Hepatocyte (in vitro differentiated cells): ENCODE measurements at regions not wholly inside any gene's neighbourhood (a gene's known extent, or its start where the extent isn't known, plus 50 kb on each side); places are given as distances from the start of the nearest gene placed in this dataset.

Experiments used
- DNase-seq: peaks from one replicate; pipeline ENCODE4 v3.0.0-alpha.2; 2016; ENCODE audit warnings: low spot score
- H2AFZ ChIP-seq: fragments of 200-600 bp; sonication (generic); 2 replicates; pipeline ENCODE4 v1.6.0; 2016; ENCODE audit warnings: antibody characterized with exemption, mild to moderate bottlenecking
- H3K27ac ChIP-seq: fragments of 200-600 bp; sonication (generic); 2 replicates; pipeline ENCODE4 v1.5.1; 2016; ENCODE audit warnings: mild to moderate bottlenecking
- H3K27me3 ChIP-seq: fragments of 200-600 bp; sonication (generic); 2 replicates; pipeline ENCODE4 v1.6.1; 2016
- H3K36me3 ChIP-seq: fragments of 200-600 bp; sonication (generic); replicated peaks from 2 replicates; pipeline ENCODE4 v1.5.1; 2016; ENCODE audit warnings: low read depth; ENCODE audit not compliant: insufficient read depth
- H3K4me1 ChIP-seq: fragments of 200-600 bp; sonication (generic); 2 replicates; pipeline ENCODE4 v1.5.1; 2016; ENCODE audit warnings: mild to moderate bottlenecking, moderate library complexity; ENCODE audit not compliant: insufficient read depth
- H3K4me2 ChIP-seq: fragments of 200-600 bp; sonication (generic); 2 replicates; pipeline ENCODE4 v1.6.0; 2016
- H3K4me3 ChIP-seq: fragments of 200-600 bp; sonication (generic); 2 replicates; pipeline ENCODE4 v1.5.1; 2016; ENCODE audit warnings: mild to moderate bottlenecking
- H3K79me2 ChIP-seq: fragments of 200-600 bp; sonication (generic); 2 replicates; pipeline ENCODE4 v1.6.0; 2017; ENCODE audit warnings: mild to moderate bottlenecking
- H3K9me2 ChIP-seq: fragments of 200-600 bp; sonication (generic); replicated peaks from 2 replicates; pipeline ENCODE4 v1.6.0; 2017; ENCODE audit warnings: mild to moderate bottlenecking; ENCODE audit not compliant: insufficient read depth
- H3K9me3 ChIP-seq: fragments of 200-600 bp; sonication (generic); 2 replicates; pipeline ENCODE4 v1.5.1; 2016; ENCODE audit warnings: low read depth, mild to moderate bottlenecking
- H4K20me1 ChIP-seq: fragments of 200-600 bp; sonication (generic); 2 replicates; pipeline ENCODE4 v1.6.0; 2016; ENCODE audit warnings: mild to moderate bottlenecking; ENCODE audit not compliant: insufficient read depth, poor library complexity, severe bottlenecking
- CTCF ChIP-seq: fragments of 200-600 bp; sonication (generic); IDR thresholded peaks from 2 replicates; pipeline ENCODE4 v1.5.1; 2016; ENCODE audit warnings: antibody characterized with exemption, mild to moderate bottlenecking; ENCODE audit not compliant: poor library complexity
- EZH2 ChIP-seq: fragments of 200-600 bp; sonication (generic); IDR thresholded peaks from 2 replicates; pipeline ENCODE4 v1.6.1; 2016; ENCODE audit warnings: antibody characterized with exemption, mild to moderate bottlenecking, borderline replicate concordance
- EZH2phosphoT487 ChIP-seq: fragments of 200-600 bp; sonication (generic); IDR thresholded peaks from one replicate; pipeline ENCODE4 v1.6.1; 2018; ENCODE audit warnings: antibody characterized with exemption, mild to moderate bottlenecking, low read depth, moderate library complexity; ENCODE audit not compliant: unreplicated experiment, severe bottlenecking
- WGBS: methylation state at CpG from one replicate; pipeline ENCODE4 v1.1.6; 2016; ENCODE audit warnings: low lambda C conversion rate; ENCODE audit errors: missing lambda C conversion rate; 5-methylcytosine and 5-hydroxymethylcytosine counted together

GRCh38 chr20:22472447-22473100 lies 111.8 kb downstream of the FOXA2 start:
- H2AFZ ChIP-seq: no peak overlapping the region
- no peaks in the 10 kb centered on the region for H3K4me1 ChIP-seq
- H4K20me1 ChIP-seq: no peaks in the 10 kb centered on the region
- H3K4me3 ChIP-seq: no peak overlapping the region
- no peaks in the 10 kb centered on the region for H3K27me3 ChIP-seq
- peaks cover 5% of the 10 kb centered on the region for H3K9me3 ChIP-seq
- 86% methylated on average over 20 of the region's 20 CpGs for WGBS
- no peak overlapping the region for H3K4me2 ChIP-seq
- no peak overlapping the region for H3K27ac ChIP-seq
- TF ChIP-seq CTCF (no peak), EZH2 (no peak), EZH2phosphoT487 (no peak)
- no peaks in the 10 kb centered on the region for H3K9me2 ChIP-seq
- no peaks in the 10 kb centered on the region for H3K79me2 ChIP-seq
- H3K36me3 ChIP-seq: no peaks in the 10 kb centered on the region
- DNase-seq: no peak

DNA sequence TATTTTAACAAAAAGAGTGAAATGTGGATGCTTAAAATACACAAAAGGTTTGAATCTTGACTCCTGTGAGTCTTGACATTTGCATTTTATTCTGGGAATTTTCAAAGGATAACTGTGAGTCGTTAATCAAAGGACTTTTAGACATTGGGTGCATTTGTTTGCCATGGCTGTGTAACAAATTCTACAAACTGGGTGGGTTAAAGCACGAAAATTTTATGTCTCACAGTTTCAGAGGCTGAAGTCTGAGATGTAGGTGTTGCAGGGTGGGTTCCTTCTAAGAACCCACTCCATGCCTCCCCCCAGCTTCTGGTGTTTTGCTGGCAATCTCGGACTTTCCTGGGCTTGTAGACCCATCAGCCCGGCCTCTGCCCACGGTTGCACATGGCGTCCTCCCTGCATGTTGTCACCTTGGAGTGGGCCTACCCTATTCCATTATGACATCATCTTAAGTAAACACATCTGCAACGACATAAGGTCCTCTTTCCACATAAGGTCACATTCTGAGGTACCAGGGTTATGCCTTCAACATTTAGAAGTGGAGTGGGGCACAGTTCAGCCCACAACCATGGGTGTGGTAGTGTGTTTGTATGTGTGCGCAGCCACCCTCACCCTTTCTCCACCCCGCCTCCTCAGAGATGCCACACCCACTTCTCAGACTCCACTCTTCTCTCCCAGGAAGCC lies 113.1 kb downstream of the FOXA2 start:
- no peak for DNase-seq
- no peak overlapping the region for H3K4me3 ChIP-seq
- no peaks in the 10 kb centered on the region for H3K4me1 ChIP-seq
- H3K4me2 ChIP-seq: no peak overlapping the region
- H2AFZ ChIP-seq: no peak overlapping the region
- peak overlapping the region; percentile 7 for H3K27ac ChIP-seq
- no peaks in the 10 kb centered on the region for H3K79me2 ChIP-seq
- TF ChIP-seq EZH2: no peak
- no peak for TF ChIP-seq CTCF
- TF ChIP-seq EZH2phosphoT487: no peak
- H4K20me1 ChIP-seq: no peaks in the 10 kb centered on the region
- H3K36me3 ChIP-seq: no peaks in the 10 kb centered on the region
- 78% methylated on average over 9 of the region's 9 CpGs for WGBS
- H3K27me3 ChIP-seq: no peaks in the 10 kb centered on the region
- no peaks in the 10 kb centered on the region for H3K9me3 ChIP-seq
- no peaks in the 10 kb centered on the region for H3K9me2 ChIP-seq

- Histone ChIP-seq H3K4me3 (no peak overlapping the region), H3K4me1 (no peaks in the 10 kb centered on the region), H4K20me1 (no peaks in the 10 kb centered on the region), H3K4me2 (no peak overlapping the region), H3K79me2 (no peaks in the 10 kb centered on the region), H3K27me3 (no peaks in the 10 kb centered on the region), H3K9me2 (no peaks in the 10 kb centered on the region), H3K27ac (peak overlapping the region; percentile 7), H3K9me3 (no peaks in the 10 kb centered on the region), H3K36me3 (no peaks in the 10 kb centered on the region), H2AFZ (no peak overlapping the region)
- WGBS: 76% methylated on average over 1 of the region's 1 CpG
- DNase-seq: no peak
- TF ChIP-seq CTCF: no peak
- no peak for TF ChIP-seq EZH2
- no peak for TF ChIP-seq EZH2phosphoT487
Measured at GRCh38 chr20:22470620-22471026, 113.7 kb downstream of the FOXA2 start.
